Right ventricle myocardium superior (tissue), 1 donor: ENCODE measurements at regions not wholly inside any gene's neighbourhood (a gene's known extent, or its start where the extent isn't known, plus 50 kb on each side); places are given as distances from the start of the nearest gene placed in this dataset.

Source experiments
- ATAC-seq: fragments of 200-7000 bp; cut with Tn5 transposase; one replicate; pipeline ENCODE4 v1.9.1; 2020; ENCODE audit warnings: mild to moderate bottlenecking; ENCODE audit not compliant: poor library complexity
- DNase-seq: peaks from one replicate; pipeline ENCODE4 v3.0.0-alpha.2; 2020
- intact Hi-C: fragments of 100-400 bp; cut with DNase I; formaldehyde crosslinking; loops from one replicate; pipeline ENCODE4 v1.11.2; 2022
- donor health status: DM: no; HTN: yes; CAD: no; lungs with severe emphysema.

- intact Hi-C loops = no loop called here
Measured at GRCh38 chrX:134747006-134747405, 50.0 kb downstream of the PABIR2 start.

GRCh38 chrX:134746410-134746785 lies 50.6 kb downstream of the PABIR2 start:
- ATAC-seq (no peak), DNase-seq (no peak)
- intact Hi-C loops = no loop called here

More at GRCh38 chrX:134747006-134747405, 50.0 kb downstream of the PABIR2 start:
- DNase-seq = no peak
- no peak for ATAC-seq

- ATAC-seq = no peak
- intact Hi-C loops = no loop called here
Measured at GRCh38 chrX:134745636-134746409, 51.2 kb downstream of the PABIR2 start.

GRCh38 chrX:134743091-134743490 lies 53.9 kb downstream of the PABIR2 start:
- ATAC-seq (no peak), DNase-seq (no peak)
- intact Hi-C loops = no loop called here

More at GRCh38 chrX:134745636-134746409, 51.2 kb downstream of the PABIR2 start:
- peak; percentile 50 for DNase-seq

GRCh38 chrX:134742573-134742972 lies 54.4 kb downstream of the PABIR2 start:
- no peak for ATAC-seq
- intact Hi-C loops = no loop called here
- no peak for DNase-seq

- no peak for DNase-seq
- ATAC-seq = no peak
- intact Hi-C loops = no loop called here
Measured at GRCh38 chrX:134741746-134742145, 55.3 kb downstream of the PABIR2 start.

- ATAC-seq = no peak
- DNase-seq = no peak
- intact Hi-C loops = no loop called here
Measured at GRCh38 chrX:134738986-134739740, 57.8 kb downstream of the PABIR2 start.

- peak; percentile 22 for ATAC-seq
- DNase-seq = no peak
- intact Hi-C loops = no loop called here
Measured at GRCh38 chrX:134738445-134738844, 58.6 kb downstream of the PABIR2 start.

GRCh38 chrX:134737721-134738369 lies 59.2 kb downstream of the PABIR2 start:
- ATAC-seq = peak; percentile 59
- DNase-seq = no peak
- intact Hi-C loops = no loop called here

- DNase-seq (no peak), ATAC-seq (peak; percentile 83)
- intact Hi-C loops = no loop called here
Measured at GRCh38 chrX:134737061-134737460, 59.9 kb downstream of the PABIR2 start.

GRCh38 chrX:134736356-134736755 lies 60.6 kb downstream of the PABIR2 start:
- ATAC-seq (no peak), DNase-seq (no peak)
- intact Hi-C loops = no loop called here

GRCh38 chrX:134735015-134735414 lies 62.0 kb downstream of the PABIR2 start:
- ATAC-seq (no peak), DNase-seq (no peak)
- intact Hi-C loops = no loop called here

GRCh38 chrX:134734466-134734952 lies 62.5 kb downstream of the PABIR2 start:
- ATAC-seq (no peak), DNase-seq (no peak)
- intact Hi-C loops = no loop called here

GRCh38 chrX:134733591-134733990 lies 63.4 kb downstream of the PABIR2 start:
- DNase-seq = no peak
- peak; percentile 47 for ATAC-seq
- intact Hi-C loops = no loop called here

- intact Hi-C loops = no loop called here
- no peak for ATAC-seq
- DNase-seq = no peak
Measured at GRCh38 chrX:134732676-134733075, 64.3 kb downstream of the PABIR2 start.

- intact Hi-C loops = no loop called here
- ATAC-seq (no peak), DNase-seq (no peak)
Measured at GRCh38 chrX:134732152-134732551, 64.9 kb downstream of the PABIR2 start.

GRCh38 chrX:134727363-134727762 lies 69.1 kb upstream of the PLAC1 start:
- intact Hi-C loops = no loop called here
- DNase-seq (no peak), ATAC-seq (no peak)

GRCh38 chrX:134725103-134725690 lies 66.9 kb upstream of the PLAC1 start:
- ATAC-seq (no peak), DNase-seq (no peak)
- intact Hi-C loops = no loop called here
